NB4 (cell line): ENCODE measurements at regions not wholly inside any gene's neighbourhood (a gene's known extent, or its start where the extent isn't known, plus 50 kb on each side); places are given as distances from the start of the nearest gene placed in this dataset.

Experiments used
- CTCF ChIP-seq: IDR thresholded peaks from one replicate; pipeline ENCODE4 v1.5.1; 2012; ENCODE audit warnings: low read depth, low read length
- MAX ChIP-seq: IDR thresholded peaks from 2 replicates; pipeline ENCODE4 v1.6.1; 2011; ENCODE audit warnings: low read depth, low read length
- MYC ChIP-seq: IDR thresholded peaks from 2 replicates; pipeline ENCODE4 v1.6.1; 2011; ENCODE audit warnings: low read depth, low read length
- POLR2A ChIP-seq: IDR thresholded peaks from 2 replicates; pipeline ENCODE4 v1.6.1; 2011; ENCODE audit warnings: mild to moderate bottlenecking; ENCODE audit not compliant: insufficient read length; ENCODE audit errors: extremely low read depth

GRCh38 chrX:830532-830931 lies 199.9 kb downstream of the SHOX start:
- TF ChIP-seq CTCF = no peak
- TF ChIP-seq MYC = no peak
- TF ChIP-seq POLR2A = no peak
- TF ChIP-seq MAX = no peak
